Brain microvascular endothelial cell (primary cell): ENCODE measurements at regions not wholly inside any gene's neighbourhood (a gene's known extent, or its start where the extent isn't known, plus 50 kb on each side); places are given as distances from the start of the nearest gene placed in this dataset.

Experiments
- DNase-seq: peaks from one replicate; pipeline ENCODE4 v3.0.0-alpha.2; 2020
- H3K27ac ChIP-seq: fragments of 250-450 bp; sonication (Bioruptor Pico); 2 replicates; pipeline ENCODE4 v1.5.1; 2020; ENCODE audit warnings: mild to moderate bottlenecking, moderate library complexity
- H3K27me3 ChIP-seq: fragments of 250-450 bp; sonication (Bioruptor Pico); replicated peaks from 2 replicates; pipeline ENCODE4 v1.5.1; 2020; ENCODE audit warnings: mild to moderate bottlenecking
- H3K36me3 ChIP-seq: fragments of 250-450 bp; sonication (Bioruptor Pico); replicated peaks from 2 replicates; pipeline ENCODE4 v1.5.1; 2020; ENCODE audit warnings: mild to moderate bottlenecking
- H3K4me3 ChIP-seq: 2 replicates; pipeline ENCODE4 v1.5.1; 2011; ENCODE audit warnings: low read depth, mild to moderate bottlenecking, control low read depth, low read length, moderate library complexity
- in situ Hi-C: cut with HindIII; loops from 2 replicates; pipeline ENCODE4 v1.10.0; 2017; ENCODE audit warnings: low sequenced_read_pairs, low pct_ligation_motif_present
- TF ChIP-seq, protein P1 (sequence below): IDR thresholded peaks from 2 replicates; pipeline ENCODE4 v1.5.1; 2011; ENCODE audit warnings: low read depth, mild to moderate bottlenecking, moderate library complexity, low read length, control low read depth, inconsistent platforms; ENCODE audit errors: missing control alignments

DNA sequence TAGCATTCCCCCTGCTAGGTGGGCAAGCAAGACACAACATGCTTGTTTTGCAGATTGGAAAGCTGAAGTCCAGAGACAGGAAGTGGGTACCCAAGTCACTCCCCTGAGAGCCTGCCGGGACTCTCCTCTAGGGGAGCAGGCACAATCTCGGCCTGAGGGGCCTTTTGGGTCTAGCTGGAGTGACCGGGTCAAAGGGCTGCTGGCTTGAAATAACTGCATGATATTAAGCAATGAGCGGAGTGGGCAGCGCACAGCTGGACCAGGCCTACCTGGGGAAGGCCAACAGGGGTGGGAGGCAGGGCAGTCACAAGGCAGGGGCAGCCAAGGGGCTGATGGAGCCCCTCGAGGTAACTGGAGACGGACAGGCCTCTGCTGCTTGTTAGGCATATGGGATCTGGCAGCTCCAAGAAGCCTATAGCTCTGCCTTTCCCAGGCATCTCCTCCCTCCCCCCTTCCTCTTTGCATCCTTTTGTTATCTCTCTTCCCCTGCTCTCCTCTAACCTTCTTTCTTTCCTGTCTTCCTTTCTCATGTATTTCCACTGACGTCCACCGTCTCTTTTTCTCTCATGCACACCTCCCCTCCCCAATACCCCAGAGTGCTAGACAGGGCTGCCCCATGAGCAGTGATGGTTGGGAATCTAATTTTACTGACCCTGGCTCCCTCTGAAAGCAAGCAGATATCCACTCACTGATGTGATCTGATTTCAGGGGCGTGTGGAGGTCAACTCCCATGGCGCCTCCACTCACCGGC lies 237.5 kb downstream of the LOXHD1 start:
- TF ChIP-seq, protein P1, sequence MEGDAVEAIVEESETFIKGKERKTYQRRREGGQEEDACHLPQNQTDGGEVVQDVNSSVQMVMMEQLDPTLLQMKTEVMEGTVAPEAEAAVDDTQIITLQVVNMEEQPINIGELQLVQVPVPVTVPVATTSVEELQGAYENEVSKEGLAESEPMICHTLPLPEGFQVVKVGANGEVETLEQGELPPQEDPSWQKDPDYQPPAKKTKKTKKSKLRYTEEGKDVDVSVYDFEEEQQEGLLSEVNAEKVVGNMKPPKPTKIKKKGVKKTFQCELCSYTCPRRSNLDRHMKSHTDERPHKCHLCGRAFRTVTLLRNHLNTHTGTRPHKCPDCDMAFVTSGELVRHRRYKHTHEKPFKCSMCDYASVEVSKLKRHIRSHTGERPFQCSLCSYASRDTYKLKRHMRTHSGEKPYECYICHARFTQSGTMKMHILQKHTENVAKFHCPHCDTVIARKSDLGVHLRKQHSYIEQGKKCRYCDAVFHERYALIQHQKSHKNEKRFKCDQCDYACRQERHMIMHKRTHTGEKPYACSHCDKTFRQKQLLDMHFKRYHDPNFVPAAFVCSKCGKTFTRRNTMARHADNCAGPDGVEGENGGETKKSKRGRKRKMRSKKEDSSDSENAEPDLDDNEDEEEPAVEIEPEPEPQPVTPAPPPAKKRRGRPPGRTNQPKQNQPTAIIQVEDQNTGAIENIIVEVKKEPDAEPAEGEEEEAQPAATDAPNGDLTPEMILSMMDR = no peak
- H3K27me3 ChIP-seq = no peaks in the 10 kb centered on the region
- no peak overlapping the region for H3K27ac ChIP-seq
- no peak overlapping the region for H3K4me3 ChIP-seq
- no peak for DNase-seq
- no peaks in the 10 kb centered on the region for H3K36me3 ChIP-seq
- in situ Hi-C loops = no loop called here

DNA sequence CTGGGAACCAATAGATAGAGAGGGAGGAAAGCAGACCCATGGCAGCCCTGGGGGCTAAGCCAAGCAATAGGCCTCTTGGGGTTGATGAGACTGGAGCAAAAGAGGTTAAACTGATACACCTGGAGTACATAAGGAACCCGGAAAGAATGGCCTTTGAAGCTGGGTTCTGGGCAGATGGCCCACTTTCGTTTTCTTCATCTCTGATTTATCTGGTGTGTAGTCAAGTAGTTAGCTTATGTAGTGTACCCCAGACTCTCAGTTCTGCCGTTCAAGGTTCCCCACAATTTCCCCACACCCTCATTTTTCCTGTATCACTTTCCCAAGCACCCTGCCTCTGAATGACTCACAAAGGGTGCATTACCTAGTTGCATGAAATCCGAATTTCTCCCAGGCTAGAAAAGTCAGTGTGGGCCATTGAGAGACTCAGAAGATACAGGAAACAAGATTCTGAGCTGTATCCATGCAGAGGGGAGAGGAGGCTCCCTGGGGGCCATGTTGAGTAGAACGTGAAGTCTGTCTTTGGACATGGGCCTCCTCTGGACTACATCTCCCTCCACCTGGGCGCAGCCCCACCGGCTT lies 235.0 kb downstream of the LOXHD1 start:
- TF ChIP-seq, protein P1 = no peak
- no peak for DNase-seq
- no peaks in the 10 kb centered on the region for H3K36me3 ChIP-seq

DNA sequence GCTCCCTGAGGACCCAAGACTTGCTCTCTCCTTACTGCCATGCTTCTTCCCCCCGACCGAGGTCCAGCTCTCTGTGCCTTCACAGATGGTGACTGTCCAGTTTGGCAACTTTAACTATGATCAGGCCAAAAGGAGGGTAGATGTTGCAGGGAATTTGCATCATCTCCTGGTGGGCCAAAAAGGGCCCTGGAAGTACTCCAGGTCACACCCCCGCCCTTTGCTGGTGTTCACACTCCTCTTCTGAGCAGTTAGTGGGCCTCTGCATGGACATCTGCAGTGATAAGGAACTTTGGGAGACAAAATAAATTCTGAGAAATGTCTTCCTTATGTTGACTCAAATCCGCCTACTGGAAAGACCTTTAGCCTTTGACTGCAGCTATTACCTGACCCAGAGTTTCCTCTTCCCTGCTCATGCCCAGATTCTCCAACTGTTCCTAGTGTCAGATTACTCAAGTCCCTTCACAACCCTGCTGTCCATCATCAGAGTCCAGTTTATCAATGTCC lies 234.4 kb downstream of the LOXHD1 start:
- no peaks in the 10 kb centered on the region for H3K36me3 ChIP-seq
- in situ Hi-C loops = no loop called here
- H3K4me3 ChIP-seq = no peak overlapping the region
- TF ChIP-seq, protein P1 = no peak
- no peaks in the 10 kb centered on the region for H3K27me3 ChIP-seq
- no peak overlapping the region for H3K27ac ChIP-seq
- no peak for DNase-seq

More for the DNA sequence above, 235.0 kb downstream of the LOXHD1 start:
- Histone ChIP-seq H3K27me3 (no peaks in the 10 kb centered on the region), H3K27ac (no peak overlapping the region), H3K4me3 (no peak overlapping the region)
- in situ Hi-C loops = no loop called here

DNA sequence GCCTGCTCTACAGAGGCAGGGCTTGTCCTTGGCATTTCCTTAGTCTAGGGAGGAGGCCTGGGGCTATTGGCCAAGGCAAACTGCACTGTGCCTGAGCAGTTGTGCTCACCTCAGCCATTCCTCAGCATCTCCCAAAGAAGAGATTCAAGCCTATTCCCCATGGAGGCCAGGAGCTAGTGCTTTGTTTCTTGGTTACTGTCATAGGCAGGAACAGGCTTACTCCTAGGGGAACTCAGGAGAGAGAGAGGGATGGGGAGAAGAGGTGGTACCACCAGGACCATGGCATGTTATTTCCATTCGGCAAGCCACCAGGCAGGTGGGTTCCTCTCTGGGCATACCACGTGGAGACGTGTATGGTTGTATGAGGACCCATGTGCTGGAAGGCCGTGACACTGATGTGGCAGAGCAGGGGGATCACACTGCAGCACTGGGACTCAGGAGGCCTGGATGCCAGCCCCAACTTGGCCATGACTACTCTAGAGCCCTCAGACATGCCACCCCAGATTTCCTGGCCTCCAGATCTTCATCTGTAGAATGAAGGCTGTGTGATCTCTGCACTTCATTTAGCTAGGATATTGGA lies 233.7 kb downstream of the LOXHD1 start:
- Histone ChIP-seq H3K27me3 (no peaks in the 10 kb centered on the region), H3K36me3 (no peaks in the 10 kb centered on the region), H3K27ac (no peak overlapping the region), H3K4me3 (no peak overlapping the region)
- no peak for DNase-seq
- in situ Hi-C loops = no loop called here
- TF ChIP-seq, protein P1 = no peak

DNA sequence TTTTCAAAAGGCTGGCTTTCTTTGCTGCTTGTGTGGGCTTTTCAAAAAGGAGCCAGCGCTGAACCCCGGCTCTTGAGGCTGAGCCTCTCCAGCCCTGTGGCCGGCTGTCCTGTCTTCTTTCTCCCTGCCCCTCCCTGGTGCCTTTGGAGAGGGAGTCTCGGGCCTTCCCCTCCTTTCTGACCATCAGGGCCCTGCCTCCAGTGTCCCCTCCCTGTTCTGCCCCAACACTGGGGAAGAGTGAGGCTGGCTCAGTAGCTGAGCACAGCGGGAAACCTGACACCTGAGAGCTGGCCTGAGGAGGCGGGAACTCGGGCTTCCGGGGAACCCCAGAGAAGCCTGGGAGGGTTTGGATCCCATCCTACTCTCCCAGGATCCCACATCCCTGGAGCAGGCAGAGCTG lies 232.1 kb downstream of the LOXHD1 start:
- Histone ChIP-seq H3K36me3 (no peaks in the 10 kb centered on the region), H3K4me3 (no peak overlapping the region), H3K27me3 (no peaks in the 10 kb centered on the region), H3K27ac (no peak overlapping the region)
- in situ Hi-C loops = no loop called here
- TF ChIP-seq, protein P1 = no peak
- no peak for DNase-seq
